CD4-positive, alpha-beta T cell (primary cell): ENCODE measurements at regions not wholly inside any gene's neighbourhood (a gene's known extent, or its start where the extent isn't known, plus 50 kb on each side); places are given as distances from the start of the nearest gene placed in this dataset.

ENCODE experiments used
- ATAC-seq: fragments of 200-7000 bp; cut with Tn5 transposase; one replicate; pipeline ENCODE4 v1.10.0; 2022; ENCODE audit warnings: mild to moderate bottlenecking; ENCODE audit not compliant: poor library complexity
- CTCF ChIA-PET: fragments of 350-600 bp; sonication (Branson Sonifier 250); formaldehyde crosslinking; loops from one replicate; lab custom pipeline; 2021; ENCODE audit warnings: antibody characterized with exemption, inconsistent platforms; lab: Charles Lee
- POLR2A ChIA-PET: fragments of 350-600 bp; sonication (Branson Sonifier 250); formaldehyde crosslinking; loops from one replicate; lab custom pipeline; 2021; ENCODE audit warnings: antibody characterized with exemption, inconsistent platforms; lab: Charles Lee
- DNase-seq, 14 experiments: peaks; one replicate each; pipeline ENCODE4 v3.0.0-alpha.2; 2013 to 2020; ENCODE audit warnings: mixed read lengths in 2 of 14
- H3K27ac ChIP-seq, 2 donors: one replicate each; pipeline versions ENCODE4 v1.5.1 to v1.7.0; 2013; ENCODE audit warnings: low read length in 2 of 2, low read depth in 1 of 2, mild to moderate bottlenecking in 1 of 2
- H3K27me3 ChIP-seq, 2 experiments: 1 replicate in 1 of 2; 2 replicates in 1 of 2; pipeline versions ENCODE4 v1.6.1 to v1.7.0; 2013; ENCODE audit warnings: low read length in 2 of 2, control low read depth in 1 of 2, mild to moderate bottlenecking in 1 of 2, moderate library complexity in 1 of 2; ENCODE audit not compliant: insufficient read depth in 2 of 2, control insufficient read depth in 1 of 2
- H3K36me3 ChIP-seq: one replicate; pipeline ENCODE4 v1.6.1; 2013; ENCODE audit warnings: low read length, control low read depth; ENCODE audit not compliant: insufficient read depth
- H3K4me1 ChIP-seq: one replicate; pipeline ENCODE4 v1.6.1; 2013; ENCODE audit warnings: low read length, control low read depth; ENCODE audit not compliant: insufficient read depth
- H3K4me3 ChIP-seq: one replicate; pipeline ENCODE4 v1.5.1; 2013; ENCODE audit warnings: mild to moderate bottlenecking, low read length, moderate library complexity
- H3K9me3 ChIP-seq, 2 experiments: 1 replicate in 1 of 2; 2 replicates in 1 of 2; pipeline versions ENCODE4 v1.6.1 to v1.7.0; 2013; ENCODE audit warnings: low read length in 2 of 2, mild to moderate bottlenecking in 2 of 2, control low read depth in 1 of 2, moderate library complexity in 1 of 2; ENCODE audit not compliant: control insufficient read depth in 1 of 2, insufficient read depth in 1 of 2
- H3K27ac Mint-ChIP-seq: one replicate; pipeline ENCODE4 v1.8.0; 2020; ENCODE audit warnings: mixed read lengths
- H3K27me3 Mint-ChIP-seq: one replicate; pipeline ENCODE4 v1.8.0; 2021; ENCODE audit warnings: mixed read lengths
- H3K36me3 Mint-ChIP-seq: one replicate; pipeline ENCODE4 v1.8.0; 2021; ENCODE audit warnings: low read depth, mixed read lengths
- H3K4me1 Mint-ChIP-seq: one replicate; pipeline ENCODE4 v1.8.0; 2021; ENCODE audit warnings: low read depth, mixed read lengths
- H3K4me3 Mint-ChIP-seq: one replicate; pipeline ENCODE4 v1.8.0; 2020; ENCODE audit warnings: mild to moderate bottlenecking, mixed read lengths
- H3K9me3 Mint-ChIP-seq: one replicate; pipeline ENCODE4 v1.8.0; 2020; ENCODE audit warnings: mixed read lengths
- intact Hi-C, 2 experiments: fragments of 100-400 bp; cut with DNase I in 1 of 2; cut with micrococcal nuclease in 1 of 2; formaldehyde crosslinking; loops; one replicate each; pipeline versions ENCODE4 v1.15.1 to v1.9.0; 2023 to 2025; cut with DNase I, micrococcal nuclease
- TF ChIP-seq, protein P1 (sequence below): fragments of 200-600 bp; IDR thresholded peaks from one replicate; pipeline ENCODE4 v1.8.0; 2022; ENCODE audit warnings: antibody characterized with exemption, mild to moderate bottlenecking

DNA sequence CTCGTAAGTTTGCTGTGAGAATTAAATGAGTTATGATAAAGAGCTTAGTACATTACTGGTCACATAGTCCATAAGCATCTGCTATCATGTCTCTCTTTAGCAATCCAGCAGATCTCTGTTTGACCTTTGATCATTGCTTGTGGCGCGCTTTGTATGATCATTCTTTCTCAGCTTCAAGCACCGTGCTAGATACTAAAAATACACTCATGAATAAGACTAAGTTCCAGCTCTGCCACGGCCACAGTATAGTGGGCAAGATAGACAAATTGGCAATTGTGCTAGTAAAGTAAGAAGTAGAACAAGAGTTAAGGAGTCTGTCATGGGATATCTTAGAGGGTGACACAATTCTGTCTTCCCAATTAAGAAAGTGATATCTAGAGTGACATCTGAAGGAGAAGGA is 75.2 kb upstream of the ADGRF1 start:
- Mint-ChIP-seq H3K4me3 (no peak overlapping the region), H3K4me1 (no peaks in the 10 kb centered on the region), H3K27ac (no peak overlapping the region), H3K9me3 (no peaks in the 10 kb centered on the region), H3K36me3 (no peaks in the 10 kb centered on the region), H3K27me3 (peaks cover 6% of the 10 kb centered on the region)
- TF ChIP-seq, protein P1, sequence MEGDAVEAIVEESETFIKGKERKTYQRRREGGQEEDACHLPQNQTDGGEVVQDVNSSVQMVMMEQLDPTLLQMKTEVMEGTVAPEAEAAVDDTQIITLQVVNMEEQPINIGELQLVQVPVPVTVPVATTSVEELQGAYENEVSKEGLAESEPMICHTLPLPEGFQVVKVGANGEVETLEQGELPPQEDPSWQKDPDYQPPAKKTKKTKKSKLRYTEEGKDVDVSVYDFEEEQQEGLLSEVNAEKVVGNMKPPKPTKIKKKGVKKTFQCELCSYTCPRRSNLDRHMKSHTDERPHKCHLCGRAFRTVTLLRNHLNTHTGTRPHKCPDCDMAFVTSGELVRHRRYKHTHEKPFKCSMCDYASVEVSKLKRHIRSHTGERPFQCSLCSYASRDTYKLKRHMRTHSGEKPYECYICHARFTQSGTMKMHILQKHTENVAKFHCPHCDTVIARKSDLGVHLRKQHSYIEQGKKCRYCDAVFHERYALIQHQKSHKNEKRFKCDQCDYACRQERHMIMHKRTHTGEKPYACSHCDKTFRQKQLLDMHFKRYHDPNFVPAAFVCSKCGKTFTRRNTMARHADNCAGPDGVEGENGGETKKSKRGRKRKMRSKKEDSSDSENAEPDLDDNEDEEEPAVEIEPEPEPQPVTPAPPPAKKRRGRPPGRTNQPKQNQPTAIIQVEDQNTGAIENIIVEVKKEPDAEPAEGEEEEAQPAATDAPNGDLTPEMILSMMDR: no peak
- no peak for DNase-seq
- ChIA-PET POLR2A (no interaction called here), CTCF (no interaction called here)
- Histone ChIP-seq H3K4me3 (no peak overlapping the region), H3K36me3 (no peaks in the 10 kb centered on the region), H3K4me1 (no peaks in the 10 kb centered on the region), H3K27me3 (no peaks in the 10 kb centered on the region), H3K9me3 (no peaks in the 10 kb centered on the region), H3K27ac (no peak overlapping the region)
- intact Hi-C loops: no loop called here
- ATAC-seq: no peak

- H3K4me1 ChIP-seq: no peaks in the 10 kb centered on the region
- Mint-ChIP-seq H3K27ac (no peak overlapping the region), H3K4me1 (no peaks in the 10 kb centered on the region), H3K4me3 (no peak overlapping the region), H3K9me3 (no peaks in the 10 kb centered on the region), H3K27me3 (peaks cover 6% of the 10 kb centered on the region), H3K36me3 (no peaks in the 10 kb centered on the region)
- ATAC-seq (no peak), DNase-seq (no peak)
- no peak overlapping the region for H3K27ac ChIP-seq
- ChIA-PET CTCF (interaction anchor here (0.5 kb wide), 1 partner anchor 254 kb away, joined by 3 read pairs; no protein-coding TSS in a partner anchor), POLR2A (no interaction called here)
- TF ChIP-seq, protein P1: no peak
- H3K27me3 ChIP-seq: no peaks in the 10 kb centered on the region
- no peaks in the 10 kb centered on the region for H3K9me3 ChIP-seq
- H3K4me3 ChIP-seq: no peak overlapping the region
- intact Hi-C loops: no loop called here
- no peaks in the 10 kb centered on the region for H3K36me3 ChIP-seq
Observed at GRCh38 chr6:47116606-47117005, 74.5 kb upstream of the ADGRF1 start.

- ChIA-PET POLR2A (no interaction called here), CTCF (interaction anchor here (0.5 kb wide), 1 partner anchor 253 kb away, joined by 3 read pairs; no protein-coding TSS in a partner anchor)
- Mint-ChIP-seq H3K27me3 (peaks cover 6% of the 10 kb centered on the region), H3K4me3 (no peak overlapping the region), H3K36me3 (no peaks in the 10 kb centered on the region), H3K4me1 (no peaks in the 10 kb centered on the region), H3K9me3 (no peaks in the 10 kb centered on the region), H3K27ac (no peak overlapping the region)
- Histone ChIP-seq H3K36me3 (no peaks in the 10 kb centered on the region), H3K9me3 (no peaks in the 10 kb centered on the region), H3K27me3 (no peaks in the 10 kb centered on the region), H3K27ac (no peak overlapping the region), H3K4me3 (no peak overlapping the region), H3K4me1 (no peaks in the 10 kb centered on the region)
- TF ChIP-seq, protein P1: no peak
- intact Hi-C loops: no loop called here
- no peak for ATAC-seq
- DNase-seq: no peak
Observed at GRCh38 chr6:47116086-47116485, 74.0 kb upstream of the ADGRF1 start.
